Epithelial cell of proximal tubule (primary cell): ENCODE measurements at regions not wholly inside any gene's neighbourhood (a gene's known extent, or its start where the extent isn't known, plus 50 kb on each side); places are given as distances from the start of the nearest gene placed in this dataset.

Experiments used
- DNase-seq: peaks from one replicate; pipeline ENCODE4 v3.0.0-alpha.2; 2011; ENCODE audit warnings: low read depth
- H3K4me3 ChIP-seq: 2 replicates; pipeline ENCODE4 v1.5.1; 2011; ENCODE audit warnings: low read depth, mild to moderate bottlenecking, low read length
- CTCF ChIP-seq: conservative IDR thresholded peaks from 2 replicates; pipeline ENCODE4 v1.5.1; 2012; ENCODE audit warnings: low read depth, mild to moderate bottlenecking, low read length

GRCh38 chr18:24860978-24861680 lies 400.7 kb downstream of the HRH4 start:
- DNase-seq, result no peak
- no peak overlapping the region for H3K4me3 ChIP-seq
- TF ChIP-seq CTCF, result no peak

- no peak for TF ChIP-seq CTCF
- no peak overlapping the region for H3K4me3 ChIP-seq
- no peak for DNase-seq
These were observed 401.9 kb downstream of the HRH4 start for GRCh38 chr18:24862201-24862816.

- H3K4me3 ChIP-seq, result no peak overlapping the region
- no peak for DNase-seq
- TF ChIP-seq CTCF, result no peak
These were observed 407.9 kb downstream of the HRH4 start for GRCh38 chr18:24868311-24868710.

- TF ChIP-seq CTCF, result no peak
- no peak overlapping the region for H3K4me3 ChIP-seq
- DNase-seq, result no peak
These were observed 408.4 kb downstream of the HRH4 start for GRCh38 chr18:24868760-24869237.

GRCh38 chr18:24869285-24869684 lies 408.8 kb downstream of the HRH4 start:
- no peak for TF ChIP-seq CTCF
- H3K4me3 ChIP-seq, result no peak overlapping the region
- no peak for DNase-seq

- DNase-seq, result no peak
- TF ChIP-seq CTCF, result no peak
These were observed 414.8 kb downstream of the HRH4 start for GRCh38 chr18:24875286-24875685.

GRCh38 chr18:24875777-24876176 lies 415.3 kb downstream of the HRH4 start:
- TF ChIP-seq CTCF, result no peak
- no peak overlapping the region for H3K4me3 ChIP-seq
- no peak for DNase-seq

More at GRCh38 chr18:24875286-24875685, 414.8 kb downstream of the HRH4 start:
- no peak overlapping the region for H3K4me3 ChIP-seq
